H9 (cell line): ENCODE measurements at regions not wholly inside any gene's neighbourhood (a gene's known extent, or its start where the extent isn't known, plus 50 kb on each side); places are given as distances from the start of the nearest gene placed in this dataset.

Experiments
- DNase-seq: peaks from one replicate; pipeline ENCODE4 v3.0.0-alpha.2; 2017
- H2AFZ ChIP-seq: one replicate; pipeline ENCODE4 v1.6.1; 2013; ENCODE audit warnings: mild to moderate bottlenecking, low read length, control low read depth, moderate library complexity
- H2AK5ac ChIP-seq: 2 replicates; pipeline ENCODE4 v1.6.1; 2013; ENCODE audit warnings: low read length, control low read depth, mixed read lengths; ENCODE audit not compliant: insufficient read length
- H2BK120ac ChIP-seq: one replicate; pipeline ENCODE4 v1.6.1; 2013; ENCODE audit warnings: low read depth, mild to moderate bottlenecking, low read length, control low read depth, inconsistent platforms; ENCODE audit not compliant: poor library complexity, severe bottlenecking
- H2BK12ac ChIP-seq: 2 replicates; pipeline ENCODE4 v1.6.1; 2013; ENCODE audit warnings: low read length, control low read depth, mixed read lengths, low read depth; ENCODE audit not compliant: insufficient read length
- H2BK15ac ChIP-seq: 2 replicates; pipeline ENCODE4 v1.6.1; 2013; ENCODE audit warnings: low read depth, low read length, control low read depth
- H2BK20ac ChIP-seq: one replicate; pipeline ENCODE4 v1.6.1; 2013; ENCODE audit warnings: low read depth, mild to moderate bottlenecking, low read length, control low read depth, inconsistent platforms; ENCODE audit not compliant: poor library complexity, severe bottlenecking
- H2BK5ac ChIP-seq: 2 replicates; pipeline ENCODE4 v1.6.1; 2013; ENCODE audit warnings: low read length, control low read depth, mixed read lengths; ENCODE audit not compliant: insufficient read length
- H3K14ac ChIP-seq: 2 replicates; pipeline ENCODE4 v1.6.1; 2013; ENCODE audit warnings: low read length, control low read depth; ENCODE audit not compliant: insufficient read depth
- H3K18ac ChIP-seq: 2 replicates; pipeline ENCODE4 v1.6.1; 2013; ENCODE audit warnings: low read depth, mild to moderate bottlenecking, mixed read lengths, low read length, control low read depth; ENCODE audit not compliant: insufficient read length
- H3K23ac ChIP-seq: 2 replicates; pipeline ENCODE4 v1.6.1; 2013; ENCODE audit warnings: low read length, control low read depth, mixed read lengths, low read depth; ENCODE audit not compliant: insufficient read length
- H3K23me2 ChIP-seq: 2 replicates; pipeline ENCODE4 v1.6.1; 2013; ENCODE audit warnings: low read depth, mild to moderate bottlenecking, mixed read lengths, low read length, control low read depth; ENCODE audit not compliant: insufficient read length, poor library complexity, severe bottlenecking
- H3K27ac ChIP-seq: 2 replicates; pipeline ENCODE4 v1.5.1; 2013; ENCODE audit warnings: low read length, control low read depth, mixed read lengths, low read depth; ENCODE audit not compliant: insufficient read length
- H3K27me3 ChIP-seq: 2 replicates; pipeline ENCODE4 v1.6.1; 2013; ENCODE audit warnings: low read length, control low read depth, inconsistent platforms; ENCODE audit not compliant: insufficient read depth
- H3K4ac ChIP-seq: 2 replicates; pipeline ENCODE4 v1.6.1; 2013; ENCODE audit warnings: low read depth, mild to moderate bottlenecking, control low read depth, inconsistent platforms, low read length, moderate library complexity
- H3K4me1 ChIP-seq: 2 replicates; pipeline ENCODE4 v1.6.1; 2013; ENCODE audit warnings: low read length, control low read depth, inconsistent platforms; ENCODE audit not compliant: insufficient read depth
- H3K4me2 ChIP-seq: 2 replicates; pipeline ENCODE4 v1.6.1; 2013; ENCODE audit warnings: low read length, control low read depth, mixed read lengths; ENCODE audit not compliant: insufficient read length, insufficient read depth
- H3K56ac ChIP-seq: 2 replicates; pipeline ENCODE4 v1.6.1; 2013; ENCODE audit warnings: low read depth, mild to moderate bottlenecking, mixed read lengths, low read length, control low read depth; ENCODE audit not compliant: insufficient read length
- H3K79me1 ChIP-seq: 2 replicates; pipeline ENCODE4 v1.6.1; 2013; ENCODE audit warnings: low read depth, mild to moderate bottlenecking, moderate library complexity, low read length, control low read depth, inconsistent platforms; ENCODE audit not compliant: insufficient read depth, poor library complexity, severe bottlenecking
- H3K79me2 ChIP-seq: 2 replicates; pipeline ENCODE4 v1.6.1; 2013; ENCODE audit warnings: low read length, control low read depth, inconsistent platforms; ENCODE audit not compliant: insufficient read depth
- H3K9ac ChIP-seq: 2 replicates; pipeline ENCODE4 v1.6.1; 2013; ENCODE audit warnings: low read length, control low read depth, mixed read lengths; ENCODE audit not compliant: insufficient read length; ENCODE audit errors: extremely low read depth
- H3K9me3 ChIP-seq: one replicate; pipeline ENCODE4 v1.6.1; 2013; ENCODE audit warnings: low read depth, low read length, inconsistent platforms; ENCODE audit not compliant: control insufficient read depth
- H3T11ph ChIP-seq: one replicate; pipeline ENCODE4 v1.6.1; 2013; ENCODE audit warnings: mild to moderate bottlenecking, low read length, control low read depth, inconsistent platforms
- H4K20me1 ChIP-seq: one replicate; pipeline ENCODE4 v1.6.1; 2013; ENCODE audit not compliant: control insufficient read depth, insufficient read length, insufficient read depth
- H4K5ac ChIP-seq: 2 replicates; pipeline ENCODE4 v1.6.1; 2013; ENCODE audit warnings: low read depth, mild to moderate bottlenecking, mixed read lengths, low read length, control low read depth; ENCODE audit not compliant: insufficient read length
- H4K8ac ChIP-seq: replicated peaks from 2 replicates; pipeline ENCODE4 v1.6.1; 2013; ENCODE audit warnings: low read length, control low read depth, mixed read lengths, low read depth; ENCODE audit not compliant: insufficient read length
- H4K91ac ChIP-seq: 2 replicates; pipeline ENCODE4 v1.6.1; 2013; ENCODE audit warnings: low read depth, mild to moderate bottlenecking, moderate library complexity, mixed read lengths, low read length, control low read depth; ENCODE audit not compliant: insufficient read length
- H3K27ac Mint-ChIP-seq, 3 experiments: 2 replicates in 2 of 3; 3 replicates in 1 of 3; pipeline ENCODE4 v1.8.0; 2020 to 2021; ENCODE audit warnings: mixed read lengths in 3 of 3, mild to moderate bottlenecking in 1 of 3, moderate library complexity in 1 of 3
- H3K27me3 Mint-ChIP-seq: 2 replicates; pipeline ENCODE4 v1.8.0; 2021; ENCODE audit warnings: low read depth, mild to moderate bottlenecking, moderate library complexity, mixed read lengths
- H3K36me3 Mint-ChIP-seq, 3 experiments: 2 replicates in 2 of 3; 3 replicates in 1 of 3; pipeline ENCODE4 v1.8.0; 2020 to 2021; ENCODE audit warnings: low read depth in 3 of 3, mixed read lengths in 3 of 3; ENCODE audit not compliant: insufficient read depth in 1 of 3
- H3K4me1 Mint-ChIP-seq, 2 experiments: 2 replicates each; pipeline ENCODE4 v1.8.0; 2020; ENCODE audit warnings: mixed read lengths in 2 of 2
- H3K4me3 Mint-ChIP-seq, 2 experiments: 2 replicates in 1 of 2; 3 replicates in 1 of 2; pipeline ENCODE4 v1.8.0; 2020 to 2021; ENCODE audit warnings: mild to moderate bottlenecking in 2 of 2, mixed read lengths in 2 of 2, moderate library complexity in 1 of 2
- H3K9me3 Mint-ChIP-seq, 2 experiments: 2 replicates in 1 of 2; 3 replicates in 1 of 2; pipeline ENCODE4 v1.8.0; 2020; ENCODE audit warnings: mild to moderate bottlenecking in 2 of 2, mixed read lengths in 2 of 2, moderate library complexity in 1 of 2
- WGBS: extraction: QIAGEN DNeasy Blood & Tissue Kit; methylation state at CpG from one replicate; pipeline ENCODE4 v1.1.7; 2013; ENCODE audit warnings: missing lambda C conversion rate, low lambda C conversion rate, mixed read lengths; ENCODE audit not compliant: insufficient read length; ENCODE audit errors: extremely low coverage; 5-methylcytosine and 5-hydroxymethylcytosine counted together
- TF ChIP-seq, protein P1 (sequence below): fragments of 200-600 bp; sonication (generic); conservative IDR thresholded peaks from 3 replicates; pipeline ENCODE4 v1.8.0; 2021; ENCODE audit warnings: antibody characterized with exemption, mild to moderate bottlenecking

DNA sequence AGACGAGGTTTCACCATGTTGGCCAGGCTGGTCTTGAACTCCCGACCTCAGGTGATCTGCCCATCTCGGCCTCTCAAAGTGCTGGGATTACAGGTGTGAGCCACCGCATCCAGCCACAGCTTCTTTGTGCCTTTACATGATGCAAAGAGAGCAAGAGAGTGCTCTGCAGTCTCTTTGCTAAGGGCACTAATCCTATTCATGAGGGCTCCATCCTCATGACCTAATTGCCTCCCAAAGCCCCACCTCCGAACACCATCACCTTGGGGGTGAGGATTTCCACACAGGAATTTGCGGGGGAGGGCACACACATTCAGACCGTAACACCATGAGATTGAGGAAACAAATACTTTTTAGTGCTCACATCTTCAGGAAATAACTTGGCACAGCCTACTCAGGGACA is 91.8 kb downstream of the PDCL3 start:
- Histone ChIP-seq H4K5ac (no peak overlapping the region), H2AFZ (no peak overlapping the region), H3K4ac (no peak overlapping the region), H3K4me2 (no peak overlapping the region), H2BK15ac (no peak overlapping the region), H2BK5ac (no peak overlapping the region), H2AK5ac (no peak overlapping the region), H3K79me1 (no peaks in the 10 kb centered on the region), H3K27ac (no peak overlapping the region), H2BK12ac (no peak overlapping the region), H3T11ph (no peak overlapping the region), H3K27me3 (no peaks in the 10 kb centered on the region), H4K20me1 (no peaks in the 10 kb centered on the region), H2BK120ac (no peak overlapping the region), H3K18ac (no peak overlapping the region), H3K23me2 (no peaks in the 10 kb centered on the region), H3K4me1 (no peaks in the 10 kb centered on the region), H3K14ac (no peak overlapping the region), H3K23ac (no peak overlapping the region), H3K79me2 (no peaks in the 10 kb centered on the region), H4K91ac (no peak overlapping the region), H4K8ac (no peak overlapping the region), H3K9ac (no peak overlapping the region), H3K56ac (no peak overlapping the region), H2BK20ac (no peak overlapping the region), H3K9me3 (no peaks in the 10 kb centered on the region)
- no peak for DNase-seq
- Mint-ChIP-seq H3K27me3 (peaks cover 2% of the 10 kb centered on the region), H3K9me3 (peaks cover 0 to 5% of the 10 kb centered on the region in 2 experiments; a peak in 2 of 5 replicates), H3K4me3 (no peak overlapping the region), H3K27ac (no peak overlapping the region), H3K4me1 (no peaks in the 10 kb centered on the region), H3K36me3 (peaks cover 0 to 6% (median 2%) of the 10 kb centered on the region in 3 experiments; a peak in 2 of 7 replicates)
- WGBS: no CpG with 5 or more reads among the region's 7 CpGs
- TF ChIP-seq, protein P1, sequence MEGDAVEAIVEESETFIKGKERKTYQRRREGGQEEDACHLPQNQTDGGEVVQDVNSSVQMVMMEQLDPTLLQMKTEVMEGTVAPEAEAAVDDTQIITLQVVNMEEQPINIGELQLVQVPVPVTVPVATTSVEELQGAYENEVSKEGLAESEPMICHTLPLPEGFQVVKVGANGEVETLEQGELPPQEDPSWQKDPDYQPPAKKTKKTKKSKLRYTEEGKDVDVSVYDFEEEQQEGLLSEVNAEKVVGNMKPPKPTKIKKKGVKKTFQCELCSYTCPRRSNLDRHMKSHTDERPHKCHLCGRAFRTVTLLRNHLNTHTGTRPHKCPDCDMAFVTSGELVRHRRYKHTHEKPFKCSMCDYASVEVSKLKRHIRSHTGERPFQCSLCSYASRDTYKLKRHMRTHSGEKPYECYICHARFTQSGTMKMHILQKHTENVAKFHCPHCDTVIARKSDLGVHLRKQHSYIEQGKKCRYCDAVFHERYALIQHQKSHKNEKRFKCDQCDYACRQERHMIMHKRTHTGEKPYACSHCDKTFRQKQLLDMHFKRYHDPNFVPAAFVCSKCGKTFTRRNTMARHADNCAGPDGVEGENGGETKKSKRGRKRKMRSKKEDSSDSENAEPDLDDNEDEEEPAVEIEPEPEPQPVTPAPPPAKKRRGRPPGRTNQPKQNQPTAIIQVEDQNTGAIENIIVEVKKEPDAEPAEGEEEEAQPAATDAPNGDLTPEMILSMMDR: no peak
